ENCODE measurements at regions not wholly inside any gene's neighbourhood (a gene's known extent, or its start where the extent isn't known, plus 50 kb on each side); places are given as distances from the start of the nearest gene placed in this dataset.

DNA sequence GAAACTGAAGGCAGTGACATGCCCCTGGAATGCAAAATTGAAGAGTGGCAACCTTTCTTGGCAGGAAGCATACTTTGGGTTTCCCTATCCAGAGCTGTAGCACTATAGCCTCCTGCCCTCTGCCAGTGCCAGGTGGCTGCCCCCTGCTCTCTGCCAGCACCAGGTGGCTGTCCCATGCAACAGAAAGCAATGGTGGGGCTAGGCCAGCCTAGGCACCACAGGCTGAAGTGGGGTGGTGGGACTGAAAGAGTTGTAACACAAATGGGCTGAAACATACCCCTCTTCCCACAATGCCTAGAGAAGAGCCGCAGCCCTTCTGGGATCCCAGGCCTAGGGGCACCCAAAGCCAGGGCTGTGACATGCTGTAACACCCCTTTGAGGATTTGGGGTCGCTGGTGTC lies 1739.3 kb upstream of the LRRTM1 start:
- TF ChIP-seq, protein P1, sequence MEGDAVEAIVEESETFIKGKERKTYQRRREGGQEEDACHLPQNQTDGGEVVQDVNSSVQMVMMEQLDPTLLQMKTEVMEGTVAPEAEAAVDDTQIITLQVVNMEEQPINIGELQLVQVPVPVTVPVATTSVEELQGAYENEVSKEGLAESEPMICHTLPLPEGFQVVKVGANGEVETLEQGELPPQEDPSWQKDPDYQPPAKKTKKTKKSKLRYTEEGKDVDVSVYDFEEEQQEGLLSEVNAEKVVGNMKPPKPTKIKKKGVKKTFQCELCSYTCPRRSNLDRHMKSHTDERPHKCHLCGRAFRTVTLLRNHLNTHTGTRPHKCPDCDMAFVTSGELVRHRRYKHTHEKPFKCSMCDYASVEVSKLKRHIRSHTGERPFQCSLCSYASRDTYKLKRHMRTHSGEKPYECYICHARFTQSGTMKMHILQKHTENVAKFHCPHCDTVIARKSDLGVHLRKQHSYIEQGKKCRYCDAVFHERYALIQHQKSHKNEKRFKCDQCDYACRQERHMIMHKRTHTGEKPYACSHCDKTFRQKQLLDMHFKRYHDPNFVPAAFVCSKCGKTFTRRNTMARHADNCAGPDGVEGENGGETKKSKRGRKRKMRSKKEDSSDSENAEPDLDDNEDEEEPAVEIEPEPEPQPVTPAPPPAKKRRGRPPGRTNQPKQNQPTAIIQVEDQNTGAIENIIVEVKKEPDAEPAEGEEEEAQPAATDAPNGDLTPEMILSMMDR (IDR thresholded peaks at IDR 0.05), result no peak
- TF ChIP-seq ZFX (IDR thresholded peaks at IDR 0.05; ENCODE audit: borderline replicate concordance), result no peak

Measured in 22Rv1 (cell line).